T-helper 17 cell (primary cell): ENCODE measurements at regions not wholly inside any gene's neighbourhood (a gene's known extent, or its start where the extent isn't known, plus 50 kb on each side); places are given as distances from the start of the nearest gene placed in this dataset.

Source experiments
- ATAC-seq: fragments of 150-1000 bp; cut with Tn5 transposase; 2 replicates; pipeline ENCODE4 v1.10.0; 2021; ENCODE audit warnings: mild to moderate bottlenecking, moderate library complexity
- DNase-seq, 3 donors: peaks; one replicate each; pipeline versions ENCODE4 v3.0.0 to v3.0.0-alpha.2; 2020 to 2021
- H3K9me3 ChIP-seq: one replicate; pipeline ENCODE4 v1.7.0; 2013; ENCODE audit warnings: low read length, mild to moderate bottlenecking; ENCODE audit not compliant: control insufficient read depth, poor library complexity, severe bottlenecking
- H3K27ac Mint-ChIP-seq: one replicate; pipeline ENCODE4 v1.8.0; 2022; ENCODE audit warnings: mild to moderate bottlenecking, moderate library complexity, mixed read lengths
- H3K27me3 Mint-ChIP-seq: one replicate; pipeline ENCODE4 v1.8.0; 2022; ENCODE audit warnings: mixed read lengths
- H3K36me3 Mint-ChIP-seq: one replicate; pipeline ENCODE4 v1.8.0; 2022; ENCODE audit warnings: low read depth, mixed read lengths
- H3K4me1 Mint-ChIP-seq: one replicate; pipeline ENCODE4 v1.8.0; 2022; ENCODE audit warnings: mild to moderate bottlenecking, mixed read lengths
- H3K4me3 Mint-ChIP-seq: one replicate; pipeline ENCODE4 v1.8.0; 2022; ENCODE audit warnings: mild to moderate bottlenecking, moderate library complexity, mixed read lengths

- DNase-seq (no peak), ATAC-seq (no peak)
- Mint-ChIP-seq H3K36me3 (no peaks in the 10 kb centered on the region), H3K27me3 (peaks cover 28% of the 10 kb centered on the region), H3K27ac (no peak overlapping the region), H3K4me3 (no peak overlapping the region), H3K4me1 (no peaks in the 10 kb centered on the region)
- no peaks in the 10 kb centered on the region for H3K9me3 ChIP-seq
These were observed 612.2 kb upstream of the USP24 start for GRCh38 chr1:55827350-55827749.

- Mint-ChIP-seq H3K27ac (no peak overlapping the region), H3K4me3 (no peak overlapping the region), H3K36me3 (no peaks in the 10 kb centered on the region), H3K27me3 (peaks cover 30% of the 10 kb centered on the region), H3K4me1 (no peaks in the 10 kb centered on the region)
- H3K9me3 ChIP-seq, result no peaks in the 10 kb centered on the region
- DNase-seq (no peak), ATAC-seq (no peak)
These were observed 611.4 kb upstream of the USP24 start for GRCh38 chr1:55826381-55827080.

DNA sequence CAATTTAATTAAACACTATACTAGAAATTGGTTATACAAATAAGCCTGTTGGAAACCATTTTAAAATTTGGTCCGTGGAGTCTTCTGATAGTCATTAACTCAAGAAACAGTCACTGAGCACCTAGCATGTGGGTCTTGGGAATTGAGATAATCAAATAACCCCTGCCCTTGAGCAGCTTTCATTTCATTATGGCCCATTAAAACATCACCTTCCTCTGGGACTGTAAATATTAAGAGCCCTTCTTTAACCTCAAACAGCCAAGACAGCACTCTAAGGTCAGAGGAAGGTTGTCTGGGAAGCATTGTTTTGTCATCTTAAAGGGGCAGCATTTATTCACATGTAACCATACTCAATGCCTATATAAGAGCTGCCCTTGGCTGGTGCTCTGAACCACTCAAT, 610.3 kb upstream of the USP24 start:
- H3K36me3 Mint-ChIP-seq, result no peaks in the 10 kb centered on the region

DNA sequence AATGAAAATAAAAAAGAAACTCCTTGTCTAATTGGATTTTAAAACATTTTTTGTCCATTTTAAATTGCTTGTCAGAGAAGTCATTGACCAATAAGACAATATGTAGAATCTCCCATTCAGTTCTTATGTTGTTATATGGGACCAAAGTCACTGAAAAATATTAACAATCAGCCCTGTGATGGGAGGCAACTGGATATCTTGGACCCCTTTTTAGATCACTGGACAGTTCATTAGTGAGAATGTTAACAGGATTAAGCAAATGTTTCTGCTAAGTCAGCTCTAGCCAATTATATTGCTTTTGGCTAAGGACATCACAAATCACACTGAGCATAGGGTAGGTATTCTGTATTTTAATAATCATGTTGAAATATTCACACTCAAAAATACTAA, 609.1 kb upstream of the USP24 start:
- H3K27me3 Mint-ChIP-seq, result peaks cover 25% of the 10 kb centered on the region
- no peak overlapping the region for H3K27ac Mint-ChIP-seq
- H3K36me3 Mint-ChIP-seq, result no peaks in the 10 kb centered on the region
- H3K9me3 ChIP-seq, result no peaks in the 10 kb centered on the region
- no peak for ATAC-seq
- no peak overlapping the region for H3K4me3 Mint-ChIP-seq
- no peaks in the 10 kb centered on the region for H3K4me1 Mint-ChIP-seq
- no peak for DNase-seq

More for the DNA sequence above, 610.3 kb upstream of the USP24 start:
- DNase-seq (no peak), ATAC-seq (no peak)
- H3K27me3 Mint-ChIP-seq, result peaks cover 32% of the 10 kb centered on the region
- H3K4me3 Mint-ChIP-seq, result no peak overlapping the region
- no peaks in the 10 kb centered on the region for H3K9me3 ChIP-seq
- no peak overlapping the region for H3K27ac Mint-ChIP-seq
- no peaks in the 10 kb centered on the region for H3K4me1 Mint-ChIP-seq

GRCh38 chr1:55823541-55824250, 608.5 kb upstream of the USP24 start:
- DNase-seq (no peak), ATAC-seq (no peak)
- H3K9me3 ChIP-seq, result no peaks in the 10 kb centered on the region
- H3K27me3 Mint-ChIP-seq, result peaks cover 25% of the 10 kb centered on the region
- no peak overlapping the region for H3K27ac Mint-ChIP-seq
- H3K36me3 Mint-ChIP-seq, result no peaks in the 10 kb centered on the region
- no peak overlapping the region for H3K4me3 Mint-ChIP-seq
- no peaks in the 10 kb centered on the region for H3K4me1 Mint-ChIP-seq

DNA sequence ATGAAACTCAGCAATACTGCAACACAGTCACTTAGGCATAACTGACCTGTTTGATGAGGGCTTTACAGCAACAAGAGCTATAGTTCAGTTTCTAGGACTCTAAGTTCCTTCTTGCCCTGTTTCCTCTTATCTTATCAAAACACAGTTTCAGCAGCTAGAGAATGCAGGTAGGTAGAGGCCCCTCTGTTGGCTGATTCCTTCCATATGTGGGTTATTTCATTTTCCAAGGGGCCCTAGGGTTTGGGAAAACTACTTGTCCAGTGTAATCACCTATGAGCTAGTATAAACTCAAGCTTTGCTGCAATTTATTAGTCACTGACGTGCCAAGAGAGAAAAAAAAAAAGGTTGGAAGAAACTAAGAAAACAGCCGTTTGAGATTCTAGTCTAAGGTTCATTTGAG, 607.7 kb upstream of the USP24 start:
- ATAC-seq, result no peak
- H3K4me3 Mint-ChIP-seq, result no peak overlapping the region
- peaks cover 25% of the 10 kb centered on the region for H3K27me3 Mint-ChIP-seq
- H3K36me3 Mint-ChIP-seq, result no peaks in the 10 kb centered on the region
- DNase-seq, result no peak
- H3K9me3 ChIP-seq, result no peaks in the 10 kb centered on the region
- no peaks in the 10 kb centered on the region for H3K4me1 Mint-ChIP-seq
- no peak overlapping the region for H3K27ac Mint-ChIP-seq

DNA sequence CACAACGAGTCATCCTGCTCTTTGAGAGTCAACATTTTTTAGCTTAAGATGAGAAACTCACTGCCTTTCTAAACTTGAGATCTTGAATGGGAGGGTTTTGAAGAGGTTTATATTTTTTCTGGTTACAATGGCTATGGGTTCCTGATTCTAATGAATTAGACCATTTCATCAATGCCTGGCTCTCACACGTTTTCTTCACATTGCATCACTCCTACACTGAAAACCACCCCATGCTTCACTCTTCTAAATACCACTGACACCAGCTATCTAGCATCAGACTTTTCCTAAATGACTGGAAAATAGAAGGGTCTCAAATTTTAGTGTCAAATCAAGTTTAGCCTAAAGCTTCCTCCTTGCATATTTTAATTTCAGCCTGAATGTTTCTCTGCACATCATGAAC, 606.1 kb upstream of the USP24 start:
- H3K27me3 Mint-ChIP-seq, result peaks cover 20% of the 10 kb centered on the region

GRCh38 chr1:55820501-55820900, 605.3 kb upstream of the USP24 start:
- Mint-ChIP-seq H3K4me1 (peaks cover 12% of the 10 kb centered on the region), H3K4me3 (no peak overlapping the region), H3K27ac (no peak overlapping the region), H3K27me3 (peaks cover 20% of the 10 kb centered on the region), H3K36me3 (no peaks in the 10 kb centered on the region)
- DNase-seq, result no peak
- H3K9me3 ChIP-seq, result no peaks in the 10 kb centered on the region
- ATAC-seq, result no peak

More for the DNA sequence above, 606.1 kb upstream of the USP24 start:
- no peaks in the 10 kb centered on the region for H3K9me3 ChIP-seq
- ATAC-seq, result no peak
- Mint-ChIP-seq H3K27ac (no peak overlapping the region), H3K4me3 (no peak overlapping the region), H3K4me1 (peaks cover 7% of the 10 kb centered on the region), H3K36me3 (no peaks in the 10 kb centered on the region)
- no peak for DNase-seq

GRCh38 chr1:55819011-55819410, 603.8 kb upstream of the USP24 start:
- DNase-seq (no peak), ATAC-seq (no peak)
- Mint-ChIP-seq H3K4me1 (peaks cover 12% of the 10 kb centered on the region), H3K36me3 (no peaks in the 10 kb centered on the region), H3K4me3 (no peak overlapping the region), H3K27me3 (peaks cover 25% of the 10 kb centered on the region), H3K27ac (no peak overlapping the region)
- no peaks in the 10 kb centered on the region for H3K9me3 ChIP-seq

GRCh38 chr1:55816456-55817426, 601.6 kb upstream of the USP24 start:
- Mint-ChIP-seq H3K27ac (no peak overlapping the region), H3K27me3 (peaks cover 11% of the 10 kb centered on the region), H3K4me1 (peaks cover 12% of the 10 kb centered on the region), H3K36me3 (no peaks in the 10 kb centered on the region), H3K4me3 (peak overlapping the region; percentile 10)
- no peaks in the 10 kb centered on the region for H3K9me3 ChIP-seq
- DNase-seq (no peak), ATAC-seq (peak; percentile 47)

GRCh38 chr1:55815745-55816455, 600.7 kb upstream of the USP24 start:
- ATAC-seq, result no peak
- Mint-ChIP-seq H3K4me1 (peaks cover 12% of the 10 kb centered on the region), H3K27ac (no peak overlapping the region), H3K4me3 (peak overlapping the region; percentile 10), H3K36me3 (no peaks in the 10 kb centered on the region), H3K27me3 (peaks cover 7% of the 10 kb centered on the region)
- DNase-seq, result no peak
- no peaks in the 10 kb centered on the region for H3K9me3 ChIP-seq

DNA sequence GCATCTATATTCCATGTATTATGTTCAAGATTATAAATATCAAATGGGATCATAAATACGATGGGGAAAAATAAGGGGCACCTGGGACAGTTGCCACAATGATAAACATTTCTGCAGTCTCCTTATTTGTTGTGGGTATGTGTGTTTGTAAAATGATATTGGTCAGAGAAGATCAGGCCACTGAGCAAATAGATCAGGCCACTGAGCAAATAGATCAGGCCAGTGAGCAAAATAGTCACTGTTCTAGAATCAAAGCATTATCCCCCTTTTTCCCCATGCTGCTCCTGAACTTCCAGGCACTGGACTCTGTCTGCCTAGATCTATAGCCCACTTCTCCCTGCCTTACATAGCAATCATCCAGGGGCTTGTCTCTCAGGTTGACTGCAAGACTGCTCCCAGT, 599.8 kb upstream of the USP24 start:
- no peak overlapping the region for H3K4me3 Mint-ChIP-seq
- no peaks in the 10 kb centered on the region for H3K9me3 ChIP-seq
- H3K27me3 Mint-ChIP-seq, result peaks cover 7% of the 10 kb centered on the region
- no peak for ATAC-seq
- H3K27ac Mint-ChIP-seq, result no peak overlapping the region
- DNase-seq, result no peak
- H3K36me3 Mint-ChIP-seq, result no peaks in the 10 kb centered on the region
- peaks cover 12% of the 10 kb centered on the region for H3K4me1 Mint-ChIP-seq

- Mint-ChIP-seq H3K27ac (no peak overlapping the region), H3K36me3 (no peaks in the 10 kb centered on the region), H3K4me1 (peaks cover 12% of the 10 kb centered on the region), H3K27me3 (peaks cover 7% of the 10 kb centered on the region), H3K4me3 (no peak overlapping the region)
- no peaks in the 10 kb centered on the region for H3K9me3 ChIP-seq
- ATAC-seq, result no peak
- DNase-seq, result no peak
These were observed 598.5 kb upstream of the USP24 start for GRCh38 chr1:55813618-55814017.
